OCI-LY3 (cell line): ENCODE measurements at regions not wholly inside any gene's neighbourhood (a gene's known extent, or its start where the extent isn't known, plus 50 kb on each side); places are given as distances from the start of the nearest gene placed in this dataset.

ENCODE experiments used
- EZH2phosphoT487 ChIP-seq: fragments of 200-600 bp; shearing (Covaris generic); IDR thresholded peaks from 2 replicates; pipeline ENCODE4 v1.6.1; 2018; ENCODE audit warnings: antibody characterized with exemption, mixed run types, low read depth
- TF ChIP-seq, protein P1 (sequence below): fragments of 200-600, 300-600 bp; sonication (generic); IDR thresholded peaks from 2 replicates; pipeline ENCODE4 v1.5.1; 2014; ENCODE audit warnings: antibody characterized with exemption, low read length, low read depth

DNA sequence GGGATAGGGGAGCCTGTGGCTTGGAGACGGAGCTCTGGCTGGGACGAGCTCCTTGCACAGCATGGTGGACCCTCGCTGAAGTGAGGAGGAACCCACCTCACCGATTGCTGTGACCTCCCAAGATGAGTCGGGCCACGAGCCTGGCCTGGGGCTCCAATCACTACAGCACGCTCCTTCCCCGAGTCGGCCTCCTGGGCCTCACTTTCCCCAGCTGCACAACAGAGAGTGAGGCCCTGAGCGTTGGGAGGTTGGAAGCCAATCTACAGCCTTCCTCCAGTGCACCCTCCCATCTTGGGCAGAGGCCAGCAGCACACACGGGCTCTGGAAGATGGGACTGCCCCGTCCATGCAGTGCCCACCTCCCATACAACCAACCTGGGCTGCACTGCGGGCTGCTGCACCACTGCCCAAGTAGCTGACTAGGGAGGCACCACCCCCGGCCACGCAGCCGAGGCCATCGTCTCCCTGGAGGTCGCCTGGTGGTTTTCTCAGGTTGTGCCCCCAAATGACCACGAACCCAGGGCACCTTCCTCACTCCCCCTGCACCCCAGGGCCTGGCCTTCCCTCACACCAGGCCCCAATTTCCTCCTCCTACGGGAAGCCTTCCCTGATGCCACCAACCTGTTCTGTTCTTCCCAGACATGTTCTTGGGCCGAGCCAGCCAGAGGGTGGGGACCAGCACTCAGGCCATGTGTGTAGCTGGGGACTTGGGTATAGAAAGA, 152.3 kb upstream of the C14orf180 start:
- TF ChIP-seq, protein P1, sequence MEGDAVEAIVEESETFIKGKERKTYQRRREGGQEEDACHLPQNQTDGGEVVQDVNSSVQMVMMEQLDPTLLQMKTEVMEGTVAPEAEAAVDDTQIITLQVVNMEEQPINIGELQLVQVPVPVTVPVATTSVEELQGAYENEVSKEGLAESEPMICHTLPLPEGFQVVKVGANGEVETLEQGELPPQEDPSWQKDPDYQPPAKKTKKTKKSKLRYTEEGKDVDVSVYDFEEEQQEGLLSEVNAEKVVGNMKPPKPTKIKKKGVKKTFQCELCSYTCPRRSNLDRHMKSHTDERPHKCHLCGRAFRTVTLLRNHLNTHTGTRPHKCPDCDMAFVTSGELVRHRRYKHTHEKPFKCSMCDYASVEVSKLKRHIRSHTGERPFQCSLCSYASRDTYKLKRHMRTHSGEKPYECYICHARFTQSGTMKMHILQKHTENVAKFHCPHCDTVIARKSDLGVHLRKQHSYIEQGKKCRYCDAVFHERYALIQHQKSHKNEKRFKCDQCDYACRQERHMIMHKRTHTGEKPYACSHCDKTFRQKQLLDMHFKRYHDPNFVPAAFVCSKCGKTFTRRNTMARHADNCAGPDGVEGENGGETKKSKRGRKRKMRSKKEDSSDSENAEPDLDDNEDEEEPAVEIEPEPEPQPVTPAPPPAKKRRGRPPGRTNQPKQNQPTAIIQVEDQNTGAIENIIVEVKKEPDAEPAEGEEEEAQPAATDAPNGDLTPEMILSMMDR: no peak
- TF ChIP-seq EZH2phosphoT487: no peak
